ENCODE measurements at regions not wholly inside any gene's neighbourhood (a gene's known extent, or its start where the extent isn't known, plus 50 kb on each side); places are given as distances from the start of the nearest gene placed in this dataset.

- TF ChIP-seq CTCF (IDR thresholded peaks at IDR 0.05; ENCODE audit: low read depth, low read length) (no peak), MAX (IDR thresholded peaks at IDR 0.05; ENCODE audit: low read depth, low read length) (no peak), MYC (IDR thresholded peaks at IDR 0.05; ENCODE audit: low read depth, low read length) (no peak)
Observed at GRCh38 chr6:85395746-85396145, 54.1 kb upstream of the NT5E start.
